Spleen (tissue), 11 donors: ENCODE measurements at regions not wholly inside any gene's neighbourhood (a gene's known extent, or its start where the extent isn't known, plus 50 kb on each side); places are given as distances from the start of the nearest gene placed in this dataset.
"Not testable (repeated sequence)": the region's sequence is repeated elsewhere in the genome, so short reads cannot be mapped to it uniquely, and the experiment has no call there.

Experiments used
- DNase-seq: peaks from one replicate; pipeline ENCODE4 v3.0.0-alpha.2; 2020
- H3K27ac ChIP-seq, 8 donors: fragments of 200-600 bp; sonication (generic) in 7 of 8; 1 replicate in 4 of 8; 2 replicates in 4 of 8; pipeline versions ENCODE4 v1.5.0 to v1.8.0; 2016 to 2021; ENCODE audit warnings: inconsistent platforms in 4 of 8, mild to moderate bottlenecking in 4 of 8, moderate library complexity in 1 of 8
- H3K27me3 ChIP-seq, 7 donors: fragments of 200-600 bp; sonication (generic) in 6 of 7; replicated peaks in 1 of 7; 1 replicate in 4 of 7; 2 replicates in 3 of 7; pipeline versions ENCODE4 v1.5.0 to v1.8.0; 2016 to 2021; ENCODE audit warnings: inconsistent platforms in 3 of 7, mild to moderate bottlenecking in 1 of 7
- H3K36me3 ChIP-seq, 6 donors: fragments of 200-600 bp; sonication (generic) in 5 of 6; 1 replicate in 4 of 6; 2 replicates in 2 of 6; pipeline versions ENCODE4 v1.5.0 to v1.8.0; 2016 to 2021; ENCODE audit warnings: inconsistent platforms in 2 of 6
- H3K4me1 ChIP-seq, 6 donors: fragments of 200-600 bp; sonication (generic) in 5 of 6; 1 replicate in 3 of 6; 2 replicates in 3 of 6; pipeline versions ENCODE4 v1.5.0 to v1.8.0; 2016 to 2021; ENCODE audit warnings: inconsistent platforms in 3 of 6
- H3K4me3 ChIP-seq, 8 donors: fragments of 200-600 bp; sonication (generic) in 7 of 8; 1 replicate in 4 of 8; 2 replicates in 4 of 8; pipeline versions ENCODE4 v1.5.0 to v1.8.0; 2016 to 2021; ENCODE audit warnings: inconsistent platforms in 4 of 8, mild to moderate bottlenecking in 4 of 8, moderate library complexity in 2 of 8
- H3K9me3 ChIP-seq, 8 donors: fragments of 200-600 bp; sonication (generic) in 7 of 8; 1 replicate in 4 of 8; 2 replicates in 4 of 8; pipeline versions ENCODE4 v1.5.0 to v1.8.0; 2016 to 2021; ENCODE audit warnings: inconsistent platforms in 4 of 8
- POLR2A ChIP-seq, 3 donors: fragments of 450-650 bp; IDR thresholded peaks; one replicate each; pipeline ENCODE4 v1.5.1; 2017; ENCODE audit warnings: antibody characterized with exemption in 3 of 3, mild to moderate bottlenecking in 1 of 3
- POLR2AphosphoS5 ChIP-seq, 3 donors: sonication (generic); formaldehyde crosslinking; IDR thresholded peaks; one replicate each; pipeline ENCODE4 v1.5.1; 2017; ENCODE audit warnings: antibody characterized with exemption in 3 of 3
- WGBS, 5 donors: extraction: QIAGEN DNeasy Blood & Tissue Kit in 3 of 5; methylation state at CpG; one replicate each; pipeline versions ENCODE4 v1.1.5 to v1.1.7; 2013 to 2018; 5-methylcytosine and 5-hydroxymethylcytosine counted together
- intact Hi-C: fragments of 100-400 bp; cut with DNase I; formaldehyde crosslinking; loops from one replicate; pipeline ENCODE4 v1.15.0; 2023; ENCODE audit warnings: low total_unique reads
- TF ChIP-seq, protein P1 (sequence below), 11 experiments: fragments of 200-600 bp in 7 of 11; fragments of 450-650 bp in 4 of 11; sonication (generic) in 4 of 11; IDR thresholded peaks in 8 of 11; conservative IDR thresholded peaks in 3 of 11; 1 replicate in 7 of 11; 2 replicates in 4 of 11; pipeline versions ENCODE4 v1.4.0 to v1.8.0; 2016 to 2021; ENCODE audit warnings: antibody characterized with exemption in 11 of 11, inconsistent platforms in 4 of 11, mild to moderate bottlenecking in 1 of 11
- donor health status: healthy with polysubstance abuse.
- donor health status: DM: no; HTN: no; CAD: no; lungs with moderate emphysema.
- donor health status: DM: no; HTN: no; CAD: no.
- donor health status: Bipolar disorder and iron deficiency.
- donor health status: healthy.
- donor health status: DM: no; HTN: no; CAD: no.
- donor health status: DM: yes; HTN: yes; CAD: no.

DNA sequence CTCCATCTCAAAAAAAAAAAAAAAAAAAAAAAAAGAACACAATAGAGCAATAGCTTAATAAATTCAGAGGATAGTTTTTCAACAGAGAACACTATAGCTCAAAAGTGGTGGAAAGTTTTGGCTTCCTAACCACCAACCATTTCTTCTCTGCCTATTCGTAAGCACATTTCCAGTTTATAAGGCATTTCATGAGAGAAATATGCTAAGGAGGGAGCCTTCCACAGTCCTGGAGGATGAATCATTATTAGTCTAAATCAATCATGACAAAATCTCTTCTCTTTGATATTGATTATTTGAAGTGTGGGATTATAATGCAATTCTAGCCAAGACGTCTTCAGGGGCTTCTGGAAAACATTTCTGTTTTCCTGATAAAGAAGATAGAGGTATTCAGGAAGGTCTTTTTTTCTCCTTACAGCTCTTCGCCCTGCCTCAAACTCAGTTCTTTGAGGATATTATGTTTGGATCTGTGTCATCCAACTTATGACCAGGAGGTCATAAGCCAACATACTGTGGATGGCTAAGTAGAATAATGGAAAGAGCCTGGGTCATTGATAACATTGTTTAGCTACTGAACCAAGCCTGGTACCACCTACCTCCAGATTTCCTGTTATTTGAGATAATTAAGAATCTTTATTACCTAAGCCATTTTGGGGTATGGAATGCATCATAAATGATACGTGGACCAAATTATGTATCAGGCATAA lies 207.3 kb downstream of the TRIB2 start:
- H3K4me3 ChIP-seq, result no peak overlapping the region
- H3K9me3 ChIP-seq, result no peaks in the 10 kb centered on the region
- WGBS, 5 donors, result 76 to 91% (median 87%) methylated on average over 4 of the region's 4 CpGs
- no peak overlapping the region for H3K27ac ChIP-seq
- H3K27me3 ChIP-seq, result no peaks in the 10 kb centered on the region
- intact Hi-C loops, result no loop called here
- H3K4me1 ChIP-seq, result peaks cover 0 to 10% (median 0%) of the 10 kb centered on the region in 6 donors
- H3K36me3 ChIP-seq, result no peaks in the 10 kb centered on the region
- DNase-seq, result no peak
- TF ChIP-seq POLR2AphosphoS5 (IDR thresholded peaks at IDR 0.05) (no peak), POLR2A (IDR thresholded peaks at IDR 0.05) (no peak)
- TF ChIP-seq, protein P1, sequence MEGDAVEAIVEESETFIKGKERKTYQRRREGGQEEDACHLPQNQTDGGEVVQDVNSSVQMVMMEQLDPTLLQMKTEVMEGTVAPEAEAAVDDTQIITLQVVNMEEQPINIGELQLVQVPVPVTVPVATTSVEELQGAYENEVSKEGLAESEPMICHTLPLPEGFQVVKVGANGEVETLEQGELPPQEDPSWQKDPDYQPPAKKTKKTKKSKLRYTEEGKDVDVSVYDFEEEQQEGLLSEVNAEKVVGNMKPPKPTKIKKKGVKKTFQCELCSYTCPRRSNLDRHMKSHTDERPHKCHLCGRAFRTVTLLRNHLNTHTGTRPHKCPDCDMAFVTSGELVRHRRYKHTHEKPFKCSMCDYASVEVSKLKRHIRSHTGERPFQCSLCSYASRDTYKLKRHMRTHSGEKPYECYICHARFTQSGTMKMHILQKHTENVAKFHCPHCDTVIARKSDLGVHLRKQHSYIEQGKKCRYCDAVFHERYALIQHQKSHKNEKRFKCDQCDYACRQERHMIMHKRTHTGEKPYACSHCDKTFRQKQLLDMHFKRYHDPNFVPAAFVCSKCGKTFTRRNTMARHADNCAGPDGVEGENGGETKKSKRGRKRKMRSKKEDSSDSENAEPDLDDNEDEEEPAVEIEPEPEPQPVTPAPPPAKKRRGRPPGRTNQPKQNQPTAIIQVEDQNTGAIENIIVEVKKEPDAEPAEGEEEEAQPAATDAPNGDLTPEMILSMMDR (IDR thresholded peaks at IDR 0.05 in 8 of 11, conservative IDR thresholded peaks at IDR 0.05 in 3 of 11), result no peak

GRCh38 chr2:12926641-12927040 lies 209.9 kb downstream of the TRIB2 start:
- H3K27ac ChIP-seq, H3K4me3 ChIP-seq, H3K9me3 ChIP-seq, H3K36me3 ChIP-seq, intact Hi-C loops, DNase-seq, H3K27me3 ChIP-seq: not testable (repeated sequence)
- 90 to 97% (median 96%) methylated on average over 18 to 37 of the region's 37 CpGs for WGBS, 5 donors
- peaks cover 0 to 20% (median 6%) of the 10 kb centered on the region in 6 donors for H3K4me1 ChIP-seq

DNA sequence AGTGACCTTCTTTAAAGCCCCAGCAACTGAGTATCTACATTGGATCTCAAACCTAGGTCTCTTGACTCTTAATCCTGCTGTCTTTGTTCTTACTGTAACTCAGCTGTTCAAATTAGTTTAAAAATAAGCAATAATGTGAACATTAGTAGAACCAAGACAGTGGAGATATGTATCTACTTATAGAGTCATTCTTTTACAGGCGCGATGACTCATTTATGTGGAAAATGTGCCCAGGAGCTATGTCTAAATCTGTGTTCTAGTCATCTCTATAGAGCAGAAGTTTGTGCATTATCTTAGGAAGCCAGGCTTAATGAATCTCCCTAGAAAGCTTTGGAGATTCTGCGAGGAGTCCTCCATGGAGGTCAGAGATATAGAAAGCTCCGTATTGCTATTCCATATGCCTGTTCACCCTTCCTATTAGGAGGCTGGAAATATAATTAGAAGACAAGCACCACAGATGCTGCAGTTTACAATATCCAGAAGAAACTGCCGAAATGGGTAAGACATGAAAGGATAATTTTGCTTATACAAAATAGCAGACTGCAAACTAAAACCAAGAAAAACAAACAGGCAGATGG lies 211.6 kb downstream of the TRIB2 start:
- Histone ChIP-seq H3K27ac (no peak overlapping the region), H3K36me3 (no peaks in the 10 kb centered on the region), H3K4me3 (no peak overlapping the region), H3K4me1 (peaks cover 0 to 31% (median 8%) of the 10 kb centered on the region in 6 donors), H3K27me3 (no peaks in the 10 kb centered on the region), H3K9me3 (no peaks in the 10 kb centered on the region)
- no peak for DNase-seq
- intact Hi-C loops, result no loop called here
- no peak for TF ChIP-seq POLR2AphosphoS5 (IDR thresholded peaks at IDR 0.05)
- TF ChIP-seq POLR2A (IDR thresholded peaks at IDR 0.05), result no peak
- 86 to 90% (median 89%) methylated on average over 5 of the region's 5 CpGs for WGBS, 5 donors

DNA sequence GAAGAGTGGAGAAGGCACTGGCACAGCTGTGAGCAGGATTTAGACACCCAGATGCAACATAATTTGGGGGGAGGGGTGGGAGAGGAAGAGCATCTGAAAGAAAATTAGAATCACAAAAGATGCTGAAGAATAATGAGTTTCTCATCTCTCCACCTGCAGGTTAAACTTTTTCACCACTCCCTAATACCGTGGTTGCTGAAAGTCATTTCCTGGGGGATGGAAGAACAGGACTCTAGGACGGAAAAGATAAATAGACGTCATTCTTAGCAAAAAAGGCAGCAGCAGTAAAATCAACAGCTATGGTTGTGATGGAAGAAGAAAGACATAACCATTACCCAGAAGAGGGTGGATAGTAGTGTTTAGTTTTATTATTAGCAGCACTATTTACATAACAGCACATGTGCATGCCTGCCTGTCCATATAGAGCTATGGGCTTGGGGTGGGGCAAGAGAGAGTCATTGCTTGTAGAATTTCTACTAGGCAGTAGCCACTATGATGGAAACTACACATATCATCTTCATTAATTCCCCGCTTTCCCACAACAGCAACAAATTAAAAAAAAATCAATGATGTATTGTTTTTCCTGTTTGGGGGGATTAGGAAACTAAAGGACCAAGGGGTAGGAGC lies 212.2 kb downstream of the TRIB2 start:
- H3K27me3 ChIP-seq, result no peaks in the 10 kb centered on the region
- no peak overlapping the region for H3K4me3 ChIP-seq
- H3K27ac ChIP-seq, result no peak overlapping the region
- no peak for TF ChIP-seq POLR2A (IDR thresholded peaks at IDR 0.05)
- TF ChIP-seq, protein P1 (IDR thresholded peaks at IDR 0.05 in 8 of 11, conservative IDR thresholded peaks at IDR 0.05 in 3 of 11), result no peak
- no peak for TF ChIP-seq POLR2AphosphoS5 (IDR thresholded peaks at IDR 0.05)
- intact Hi-C loops, result no loop called here
- WGBS, 5 donors, result 29 to 53% (median 38%) methylated on average over 4 of the region's 4 CpGs
- H3K4me1 ChIP-seq, result peaks cover 0 to 31% (median 8%) of the 10 kb centered on the region in 6 donors
- no peak for DNase-seq
- H3K9me3 ChIP-seq, result no peaks in the 10 kb centered on the region
- H3K36me3 ChIP-seq, result no peaks in the 10 kb centered on the region

DNA sequence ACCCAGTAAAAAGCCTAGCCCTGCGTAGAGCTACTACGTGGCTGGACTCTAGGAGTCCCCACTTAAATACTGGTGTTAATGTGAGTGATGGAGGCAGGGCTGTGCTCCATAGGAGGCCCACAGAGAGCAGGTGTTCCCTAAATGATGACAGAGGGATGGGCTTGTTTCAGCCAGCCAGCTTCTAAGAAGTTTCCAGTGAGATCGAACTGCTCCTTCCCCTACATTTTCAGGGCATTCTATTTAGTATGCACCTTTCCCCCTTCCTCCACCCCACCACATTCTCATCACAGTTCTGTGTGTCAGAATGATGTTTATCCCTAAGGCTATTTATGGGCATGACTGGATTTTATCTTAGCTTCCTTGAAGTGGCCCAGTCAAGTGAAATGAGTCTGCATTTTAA lies 213.0 kb downstream of the TRIB2 start:
- Histone ChIP-seq H3K4me1 (peaks cover 0 to 31% (median 8%) of the 10 kb centered on the region in 6 donors), H3K27me3 (no peaks in the 10 kb centered on the region), H3K4me3 (no peak overlapping the region), H3K9me3 (no peaks in the 10 kb centered on the region), H3K27ac (no peak overlapping the region), H3K36me3 (no peaks in the 10 kb centered on the region)
- TF ChIP-seq POLR2AphosphoS5 (IDR thresholded peaks at IDR 0.05) (no peak), POLR2A (IDR thresholded peaks at IDR 0.05) (no peak)
- intact Hi-C loops, result loop anchor here (5.0 kb wide), 1 partner anchor 207 kb away; no protein-coding TSS in a partner anchor
- WGBS, 5 donors, result 71 to 87% (median 85%) methylated on average over 3 of the region's 3 CpGs
- DNase-seq, result no peak
